ENCODE measurements at regions not wholly inside any gene's neighbourhood (a gene's known extent, or its start where the extent isn't known, plus 50 kb on each side); places are given as distances from the start of the nearest gene placed in this dataset.
"Not testable (repeated sequence)": the region's sequence is repeated elsewhere in the genome, so short reads cannot be mapped to it uniquely, and the experiment has no call there.

- WGBS, 3 donors: 48 to 70% (median 52%) methylated on average over 1 of the region's 1 CpG
- no peaks in the 10 kb centered on the region for H3K36me3 ChIP-seq (ENCODE audit: control insufficient read depth in 3 of 3, insufficient read depth in 2 of 3, low read depth in 1 of 3, low read length in 3 of 3)
- no peak for FAIRE-seq
Observed at GRCh38 chr2:132270255-132270654, 108.5 kb upstream of the ANKRD30BL start.

GRCh38 chr2:132270981-132271546 is 109.3 kb upstream of the ANKRD30BL start:
- Histone ChIP-seq H3K9me3 (ENCODE audit: control insufficient read depth in 2 of 2, insufficient read depth in 1 of 2, low read depth in 1 of 2, low read length in 1 of 2) (no peaks in the 10 kb centered on the region), H3K27ac (ENCODE audit: low read depth in 1 of 3, low read length in 2 of 3) (no peak overlapping the region), H3K36me3 (ENCODE audit: control insufficient read depth in 3 of 3, insufficient read depth in 2 of 3, low read depth in 1 of 3, low read length in 3 of 3) (no peaks in the 10 kb centered on the region), H3K27me3 (ENCODE audit: control insufficient read depth in 3 of 3, insufficient read depth in 3 of 3, low read length in 3 of 3) (no peaks in the 10 kb centered on the region), H3K4me3 (ENCODE audit: low read depth in 1 of 3, low read length in 3 of 3) (no peak overlapping the region), H3K4me1 (ENCODE audit: control insufficient read depth in 3 of 3, insufficient read depth in 2 of 3, low read depth in 1 of 3, low read length in 2 of 3) (no peaks in the 10 kb centered on the region)
- FAIRE-seq (no peak), DNase-seq (no peak)

More at GRCh38 chr2:132270255-132270654, 108.5 kb upstream of the ANKRD30BL start:
- H3K27ac ChIP-seq (ENCODE audit: low read depth in 1 of 3, low read length in 2 of 3): no peak overlapping the region
- H3K9me3 ChIP-seq (ENCODE audit: control insufficient read depth in 2 of 2, insufficient read depth in 1 of 2, low read depth in 1 of 2, low read length in 1 of 2): no peaks in the 10 kb centered on the region
- DNase-seq: no peak
- no peak overlapping the region for H3K4me3 ChIP-seq (ENCODE audit: low read depth in 1 of 3, low read length in 3 of 3)
- no peaks in the 10 kb centered on the region for H3K27me3 ChIP-seq (ENCODE audit: control insufficient read depth in 3 of 3, insufficient read depth in 3 of 3, low read length in 3 of 3)
- H3K4me1 ChIP-seq (ENCODE audit: control insufficient read depth in 3 of 3, insufficient read depth in 2 of 3, low read depth in 1 of 3, low read length in 2 of 3): no peaks in the 10 kb centered on the region

- H3K27me3 ChIP-seq (ENCODE audit: control insufficient read depth in 3 of 3, insufficient read depth in 3 of 3, low read length in 3 of 3); H3K4me1 ChIP-seq (ENCODE audit: control insufficient read depth in 3 of 3, insufficient read depth in 2 of 3, low read depth in 1 of 3, low read length in 2 of 3); FAIRE-seq; H3K4me3 ChIP-seq (ENCODE audit: low read depth in 1 of 3, low read length in 3 of 3); H3K9me3 ChIP-seq (ENCODE audit: control insufficient read depth in 2 of 2, insufficient read depth in 1 of 2, low read depth in 1 of 2, low read length in 1 of 2); H3K36me3 ChIP-seq (ENCODE audit: control insufficient read depth in 3 of 3, insufficient read depth in 2 of 3, low read depth in 1 of 3, low read length in 3 of 3); DNase-seq; H3K27ac ChIP-seq (ENCODE audit: low read depth in 1 of 3, low read length in 2 of 3): not testable (repeated sequence)
- 89 to 90% (median 89%) methylated on average over 11 of the region's 11 CpGs for WGBS, 3 donors
Observed at GRCh38 chr2:132271794-132272193, 110.0 kb upstream of the ANKRD30BL start.

GRCh38 chr2:132272713-132273112 is 111.0 kb upstream of the ANKRD30BL start:
- WGBS, 3 donors: 88 to 91% (median 89%) methylated on average over 14 of the region's 14 CpGs
- Histone ChIP-seq H3K4me1 (ENCODE audit: control insufficient read depth in 3 of 3, insufficient read depth in 2 of 3, low read depth in 1 of 3, low read length in 2 of 3) (no peaks in the 10 kb centered on the region), H3K27me3 (ENCODE audit: control insufficient read depth in 3 of 3, insufficient read depth in 3 of 3, low read length in 3 of 3) (no peaks in the 10 kb centered on the region), H3K9me3 (ENCODE audit: control insufficient read depth in 2 of 2, insufficient read depth in 1 of 2, low read depth in 1 of 2, low read length in 1 of 2) (no peaks in the 10 kb centered on the region), H3K36me3 (ENCODE audit: control insufficient read depth in 3 of 3, insufficient read depth in 2 of 3, low read depth in 1 of 3, low read length in 3 of 3) (no peaks in the 10 kb centered on the region), H3K27ac (ENCODE audit: low read depth in 1 of 3, low read length in 2 of 3) (no peak overlapping the region), H3K4me3 (ENCODE audit: low read depth in 1 of 3, low read length in 3 of 3) (no peak overlapping the region)
- DNase-seq: no peak
- FAIRE-seq: no peak

- WGBS, 3 donors: 95 to 96% (median 96%) methylated on average over 23 of the region's 23 CpGs
- FAIRE-seq; H3K36me3 ChIP-seq (ENCODE audit: control insufficient read depth in 3 of 3, insufficient read depth in 2 of 3, low read depth in 1 of 3, low read length in 3 of 3); H3K9me3 ChIP-seq (ENCODE audit: control insufficient read depth in 2 of 2, insufficient read depth in 1 of 2, low read depth in 1 of 2, low read length in 1 of 2); H3K27ac ChIP-seq (ENCODE audit: low read depth in 1 of 3, low read length in 2 of 3); DNase-seq; H3K27me3 ChIP-seq (ENCODE audit: control insufficient read depth in 3 of 3, insufficient read depth in 3 of 3, low read length in 3 of 3); H3K4me1 ChIP-seq (ENCODE audit: control insufficient read depth in 3 of 3, insufficient read depth in 2 of 3, low read depth in 1 of 3, low read length in 2 of 3); H3K4me3 ChIP-seq (ENCODE audit: low read depth in 1 of 3, low read length in 3 of 3): not testable (repeated sequence)
Observed at GRCh38 chr2:132273585-132273984, 111.8 kb upstream of the ANKRD30BL start.

- Histone ChIP-seq H3K9me3 (ENCODE audit: control insufficient read depth in 2 of 2, insufficient read depth in 1 of 2, low read depth in 1 of 2, low read length in 1 of 2) (peaks cover 0 to 7% of the 10 kb centered on the region in 2 donors), H3K27me3 (ENCODE audit: control insufficient read depth in 3 of 3, insufficient read depth in 3 of 3, low read length in 3 of 3) (no peaks in the 10 kb centered on the region), H3K27ac (ENCODE audit: low read depth in 1 of 3, low read length in 2 of 3) (no peak overlapping the region), H3K36me3 (ENCODE audit: control insufficient read depth in 3 of 3, insufficient read depth in 2 of 3, low read depth in 1 of 3, low read length in 3 of 3) (no peaks in the 10 kb centered on the region), H3K4me1 (ENCODE audit: control insufficient read depth in 3 of 3, insufficient read depth in 2 of 3, low read depth in 1 of 3, low read length in 2 of 3) (no peaks in the 10 kb centered on the region), H3K4me3 (ENCODE audit: low read depth in 1 of 3, low read length in 3 of 3) (no peak overlapping the region)
- no peak for DNase-seq
- FAIRE-seq: no peak
- WGBS, 3 donors: 88 to 92% (median 90%) methylated on average over 10 of the region's 10 CpGs
Observed at GRCh38 chr2:132274000-132274399, 112.2 kb upstream of the ANKRD30BL start.

GRCh38 chr2:132275396-132275795 is 113.6 kb upstream of the ANKRD30BL start:
- WGBS, 3 donors: 92 to 95% (median 94%) methylated on average over 17 of the region's 17 CpGs
- Histone ChIP-seq H3K27me3 (ENCODE audit: control insufficient read depth in 3 of 3, insufficient read depth in 3 of 3, low read length in 3 of 3) (no peaks in the 10 kb centered on the region), H3K4me1 (ENCODE audit: control insufficient read depth in 3 of 3, insufficient read depth in 2 of 3, low read depth in 1 of 3, low read length in 2 of 3) (no peaks in the 10 kb centered on the region), H3K4me3 (ENCODE audit: low read depth in 1 of 3, low read length in 3 of 3) (no peak overlapping the region), H3K27ac (ENCODE audit: low read depth in 1 of 3, low read length in 2 of 3) (no peak overlapping the region), H3K9me3 (ENCODE audit: control insufficient read depth in 2 of 2, insufficient read depth in 1 of 2, low read depth in 1 of 2, low read length in 1 of 2) (peaks cover 0 to 15% of the 10 kb centered on the region in 2 donors), H3K36me3 (ENCODE audit: control insufficient read depth in 3 of 3, insufficient read depth in 2 of 3, low read depth in 1 of 3, low read length in 3 of 3) (no peaks in the 10 kb centered on the region)
- DNase-seq: no peak
- no peak for FAIRE-seq

GRCh38 chr2:132276571-132276981 is 114.8 kb upstream of the ANKRD30BL start:
- WGBS, 3 donors: 70 to 80% (median 78%) methylated on average over 10 of the region's 10 CpGs
- H3K4me1 ChIP-seq (ENCODE audit: control insufficient read depth in 3 of 3, insufficient read depth in 2 of 3, low read depth in 1 of 3, low read length in 2 of 3): no peaks in the 10 kb centered on the region
- FAIRE-seq (no peak), DNase-seq (no peak)
- peaks cover 0 to 19% of the 10 kb centered on the region in 2 donors for H3K9me3 ChIP-seq (ENCODE audit: control insufficient read depth in 2 of 2, insufficient read depth in 1 of 2, low read depth in 1 of 2, low read length in 1 of 2)
- H3K27ac ChIP-seq (ENCODE audit: low read depth in 1 of 3, low read length in 2 of 3): no peak overlapping the region
- H3K4me3 ChIP-seq (ENCODE audit: low read depth in 1 of 3, low read length in 3 of 3): no peak overlapping the region
- no peaks in the 10 kb centered on the region for H3K27me3 ChIP-seq (ENCODE audit: control insufficient read depth in 3 of 3, insufficient read depth in 3 of 3, low read length in 3 of 3)
- no peaks in the 10 kb centered on the region for H3K36me3 ChIP-seq (ENCODE audit: control insufficient read depth in 3 of 3, insufficient read depth in 2 of 3, low read depth in 1 of 3, low read length in 3 of 3)

GRCh38 chr2:132278267-132278666 is 116.5 kb upstream of the ANKRD30BL start:
- WGBS, 3 donors: 81 to 88% (median 88%) methylated on average over 23 of the region's 23 CpGs
- Histone ChIP-seq H3K4me1 (ENCODE audit: control insufficient read depth in 3 of 3, insufficient read depth in 2 of 3, low read depth in 1 of 3, low read length in 2 of 3) (no peaks in the 10 kb centered on the region), H3K4me3 (ENCODE audit: low read depth in 1 of 3, low read length in 3 of 3) (no peak overlapping the region), H3K36me3 (ENCODE audit: control insufficient read depth in 3 of 3, insufficient read depth in 2 of 3, low read depth in 1 of 3, low read length in 3 of 3) (no peaks in the 10 kb centered on the region), H3K27ac (ENCODE audit: low read depth in 1 of 3, low read length in 2 of 3) (no peak overlapping the region), H3K9me3 (ENCODE audit: control insufficient read depth in 2 of 2, insufficient read depth in 1 of 2, low read depth in 1 of 2, low read length in 1 of 2) (peaks cover 0 to 19% of the 10 kb centered on the region in 2 donors), H3K27me3 (ENCODE audit: control insufficient read depth in 3 of 3, insufficient read depth in 3 of 3, low read length in 3 of 3) (no peaks in the 10 kb centered on the region)
- FAIRE-seq: no peak
- DNase-seq: no peak
